HG03439 (cell line): ENCODE measurements at regions not wholly inside any gene's neighbourhood (a gene's known extent, or its start where the extent isn't known, plus 50 kb on each side); places are given as distances from the start of the nearest gene placed in this dataset.
"Not testable (repeated sequence)": the region's sequence is repeated elsewhere in the genome, so short reads cannot be mapped to it uniquely, and the experiment has no call there.

Experiments
- ATAC-seq: cut with Tn5 transposase; IDR thresholded peaks from one replicate; pipeline ENCODE4 v1.9.1; 2021; ENCODE audit warnings: mild to moderate bottlenecking, moderate library complexity; ENCODE audit not compliant: unreplicated experiment

DNA sequence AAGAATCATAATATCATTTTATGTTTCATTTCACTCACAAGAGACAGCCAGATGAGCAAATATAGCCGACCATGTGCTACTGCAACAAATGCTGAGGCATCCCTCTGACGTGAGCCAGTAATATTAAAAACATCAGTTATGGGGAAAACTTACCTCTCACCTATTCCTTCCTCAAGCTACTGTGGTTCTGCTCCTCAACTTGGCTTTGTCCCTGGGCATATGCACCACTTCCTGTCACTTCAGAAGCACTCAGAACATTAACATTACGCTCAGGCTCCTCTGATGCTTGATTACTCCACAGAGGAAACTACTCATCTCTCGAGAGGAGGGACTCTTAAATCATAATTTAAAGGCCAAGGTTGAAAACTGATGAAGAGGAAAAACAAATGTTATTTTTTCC lies 457.0 kb upstream of the ALCAM start:
- ATAC-seq, result no peak

DNA sequence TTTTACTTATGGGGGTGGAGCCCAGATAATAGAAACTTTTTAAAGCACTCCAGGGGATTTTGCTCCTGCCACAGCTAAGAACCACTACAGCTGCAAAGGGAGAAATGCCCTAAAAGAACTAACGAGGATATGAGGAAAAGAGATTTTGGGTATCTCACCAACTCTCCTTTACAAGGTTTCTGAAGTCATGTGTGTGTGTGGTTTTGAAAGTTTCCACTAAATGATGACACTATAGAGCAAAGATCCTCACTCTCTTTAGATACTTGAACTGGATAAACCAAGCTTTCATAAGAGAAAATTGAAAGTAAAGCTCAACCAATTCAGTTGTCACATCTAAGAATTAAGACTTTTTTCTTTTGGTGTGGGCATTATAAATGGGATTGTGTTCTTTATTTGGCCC lies 455.3 kb upstream of the ALCAM start:
- ATAC-seq, result no peak

DNA sequence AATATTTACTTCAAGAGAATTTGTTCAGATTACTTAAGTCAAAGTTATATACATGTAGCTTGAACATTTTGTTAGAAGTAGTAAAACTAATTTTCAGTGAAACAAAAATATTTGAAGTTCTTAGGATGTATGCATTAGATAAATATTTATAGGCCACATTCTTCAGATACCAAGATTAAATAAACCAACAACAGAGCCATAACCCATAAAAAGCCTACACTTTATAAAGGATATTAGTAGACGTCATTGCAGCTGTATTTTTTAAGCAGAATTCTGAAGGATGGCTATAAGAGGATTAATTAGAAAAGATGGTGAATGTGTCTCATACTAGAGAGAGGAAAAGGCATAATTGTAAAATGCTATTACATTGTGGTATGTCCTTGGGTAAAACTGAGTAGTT lies 449.7 kb upstream of the ALCAM start:
- ATAC-seq, result no peak

DNA sequence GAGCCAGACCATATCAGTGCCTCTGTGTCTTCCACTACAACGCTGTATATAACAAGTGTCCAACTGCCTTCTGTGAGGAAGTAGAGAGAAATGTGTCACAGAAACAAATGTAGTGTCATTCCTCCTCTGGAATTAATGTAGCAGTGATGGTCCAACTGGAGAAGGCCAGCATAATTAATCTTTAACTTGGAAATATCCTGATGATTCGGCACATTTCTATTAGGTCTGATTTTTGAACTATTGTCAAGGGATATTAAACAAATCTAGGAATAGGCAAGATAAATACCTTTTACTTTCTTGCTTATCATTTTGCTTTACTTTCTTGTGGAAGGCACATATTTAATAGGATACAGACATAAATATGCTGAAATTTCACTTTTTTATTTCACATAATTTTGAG lies 446.2 kb upstream of the ALCAM start:
- no peak for ATAC-seq

DNA sequence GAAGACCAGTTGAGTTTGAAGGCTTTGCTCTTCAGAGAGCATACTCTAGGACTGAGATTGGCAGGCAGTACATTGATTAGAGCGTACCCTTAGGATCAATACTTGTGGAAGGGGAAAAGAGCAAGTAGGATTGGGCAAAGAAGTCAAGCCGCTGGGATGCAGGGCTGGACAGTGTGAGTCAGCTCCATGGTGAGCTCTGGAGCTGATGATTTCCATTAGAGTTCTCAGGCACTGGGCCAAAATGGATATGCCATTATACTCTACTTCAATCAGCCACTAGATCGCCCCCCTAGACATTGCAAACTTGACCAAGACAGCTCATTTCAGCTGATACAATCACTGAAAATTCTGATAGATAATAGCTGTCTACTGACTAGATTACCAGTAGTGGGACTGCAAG lies 432.7 kb upstream of the ALCAM start:
- no peak for ATAC-seq

DNA sequence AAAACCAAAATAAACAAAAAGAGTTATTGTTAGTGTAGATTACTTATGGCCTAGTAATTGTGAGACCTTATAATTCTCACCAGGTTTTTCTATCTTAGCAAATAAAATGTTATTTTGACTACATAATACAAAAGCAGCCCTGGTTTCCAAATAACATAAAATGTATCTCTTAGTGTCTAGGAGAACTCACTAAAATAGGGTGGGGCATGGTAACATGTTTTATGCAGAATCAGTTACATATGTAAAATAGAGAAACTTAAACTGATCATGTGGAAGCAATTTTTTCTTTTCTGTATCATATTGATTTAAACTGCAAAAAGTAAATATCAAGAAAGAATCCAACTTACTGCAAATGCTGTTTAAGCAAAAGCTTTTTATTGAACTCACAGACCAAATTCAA lies 431.1 kb upstream of the ALCAM start:
- no peak for ATAC-seq

DNA sequence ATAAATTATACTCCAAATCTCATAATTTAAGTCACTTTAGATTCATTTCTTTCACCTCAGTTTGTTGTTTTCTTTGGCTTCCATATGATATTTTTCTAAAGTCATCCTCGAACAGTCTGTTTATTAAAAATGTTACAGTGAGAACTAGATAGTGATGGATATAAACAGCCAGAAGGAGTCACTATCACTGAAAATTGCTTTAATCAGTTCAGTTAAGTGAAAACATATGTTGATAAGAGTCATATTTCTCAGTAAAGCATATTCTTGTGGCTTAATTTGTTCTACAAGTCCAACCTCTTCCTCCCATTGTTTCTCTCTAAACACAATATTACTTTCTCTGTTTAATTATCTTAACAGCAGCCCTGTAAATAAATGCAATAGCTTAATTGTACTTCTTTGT lies 427.5 kb upstream of the ALCAM start:
- ATAC-seq, result no peak

DNA sequence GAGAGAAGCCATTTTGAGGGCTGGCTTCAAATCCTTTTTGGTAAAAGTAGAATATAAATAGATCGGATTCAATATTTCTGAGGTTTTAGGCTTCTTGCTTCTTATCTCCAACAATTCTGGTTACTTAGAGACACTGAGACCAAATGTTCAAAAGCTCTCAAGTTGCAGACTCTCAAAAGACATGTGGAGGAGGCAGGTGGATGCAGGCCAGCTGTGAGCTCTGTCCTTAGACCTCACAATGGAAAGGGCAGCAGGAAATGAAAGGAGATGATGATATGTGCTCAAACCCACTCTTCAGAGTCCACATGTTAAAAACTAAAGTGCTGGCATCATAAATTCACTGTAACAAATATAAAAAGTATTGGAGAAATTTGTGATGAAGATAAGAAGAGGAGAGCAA lies 424.9 kb upstream of the ALCAM start:
- ATAC-seq, result no peak

DNA sequence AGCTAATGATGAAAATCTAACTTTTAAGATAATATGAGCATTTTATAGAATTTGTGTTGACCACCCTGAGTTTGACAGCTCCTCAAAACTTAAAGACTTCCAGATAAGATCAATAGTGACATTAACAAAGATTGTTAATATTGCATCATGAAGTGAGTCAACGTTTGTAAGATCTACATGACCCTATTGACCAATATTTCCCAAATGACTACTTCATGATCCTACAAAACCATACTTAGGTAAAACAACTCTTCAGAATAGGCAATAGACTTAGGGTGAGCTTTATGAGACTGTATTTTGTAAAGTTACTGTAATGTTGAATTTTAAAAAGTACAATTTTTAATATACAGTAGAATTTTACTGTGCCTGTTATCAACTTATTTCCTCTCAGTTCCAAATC lies 422.7 kb upstream of the ALCAM start:
- ATAC-seq, result no peak

DNA sequence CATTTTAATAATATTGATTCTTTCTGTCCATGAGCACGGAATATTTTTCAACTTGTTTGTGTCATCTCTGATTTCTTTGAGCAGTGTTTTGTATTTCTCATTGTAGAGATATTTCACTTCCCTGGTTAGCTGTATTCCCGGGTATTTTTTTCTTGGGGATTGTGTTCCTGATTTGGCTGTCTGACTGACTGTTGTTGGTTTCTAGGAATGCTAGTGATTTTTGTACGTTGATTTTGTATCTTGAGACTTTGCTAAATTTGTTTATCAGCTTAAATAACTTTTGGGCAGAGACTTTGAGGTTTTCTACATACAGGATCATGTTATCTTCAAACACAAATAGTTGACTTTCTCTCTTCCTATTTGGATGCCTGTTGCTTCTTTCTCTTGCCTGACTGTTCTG lies 418.8 kb upstream of the ALCAM start:
- no peak for ATAC-seq

DNA sequence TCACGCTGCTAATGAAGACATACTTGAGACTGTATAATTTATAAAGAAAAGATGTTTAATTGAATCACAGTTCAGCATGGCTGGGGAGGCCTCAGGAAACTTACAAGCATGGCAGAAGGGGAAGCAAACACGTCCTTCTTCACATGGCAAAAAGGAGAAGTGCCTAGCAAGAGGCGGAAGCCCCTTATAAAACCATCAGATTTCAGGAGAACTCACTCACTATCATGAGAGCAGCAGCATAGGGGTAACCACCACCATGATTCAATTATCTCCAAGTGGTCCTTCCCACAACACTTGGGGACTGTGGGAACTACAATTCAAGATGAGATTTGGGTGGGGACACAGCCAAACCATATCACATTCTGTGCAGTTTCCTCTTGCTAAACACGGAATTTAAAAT lies 416.9 kb upstream of the ALCAM start:
- ATAC-seq, result not testable (repeated sequence)

DNA sequence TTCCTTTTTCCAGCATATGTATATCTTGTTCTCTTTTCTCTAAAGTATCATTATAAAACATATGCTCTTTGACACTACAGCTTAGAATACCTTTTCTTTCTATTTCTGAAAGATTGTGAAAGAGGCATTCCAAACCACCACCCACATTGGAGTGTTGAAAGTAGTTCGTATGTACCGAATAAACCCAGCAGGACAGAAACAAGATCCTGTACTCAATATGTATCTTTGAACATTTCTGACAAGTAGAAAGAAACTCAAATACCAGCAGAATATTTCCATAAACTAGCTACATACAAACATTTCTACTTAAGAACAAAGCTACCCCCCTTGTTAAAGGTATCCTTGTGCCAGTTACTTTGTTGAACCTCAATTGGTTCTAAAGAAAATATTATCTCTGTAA lies 415.3 kb upstream of the ALCAM start:
- no peak for ATAC-seq

DNA sequence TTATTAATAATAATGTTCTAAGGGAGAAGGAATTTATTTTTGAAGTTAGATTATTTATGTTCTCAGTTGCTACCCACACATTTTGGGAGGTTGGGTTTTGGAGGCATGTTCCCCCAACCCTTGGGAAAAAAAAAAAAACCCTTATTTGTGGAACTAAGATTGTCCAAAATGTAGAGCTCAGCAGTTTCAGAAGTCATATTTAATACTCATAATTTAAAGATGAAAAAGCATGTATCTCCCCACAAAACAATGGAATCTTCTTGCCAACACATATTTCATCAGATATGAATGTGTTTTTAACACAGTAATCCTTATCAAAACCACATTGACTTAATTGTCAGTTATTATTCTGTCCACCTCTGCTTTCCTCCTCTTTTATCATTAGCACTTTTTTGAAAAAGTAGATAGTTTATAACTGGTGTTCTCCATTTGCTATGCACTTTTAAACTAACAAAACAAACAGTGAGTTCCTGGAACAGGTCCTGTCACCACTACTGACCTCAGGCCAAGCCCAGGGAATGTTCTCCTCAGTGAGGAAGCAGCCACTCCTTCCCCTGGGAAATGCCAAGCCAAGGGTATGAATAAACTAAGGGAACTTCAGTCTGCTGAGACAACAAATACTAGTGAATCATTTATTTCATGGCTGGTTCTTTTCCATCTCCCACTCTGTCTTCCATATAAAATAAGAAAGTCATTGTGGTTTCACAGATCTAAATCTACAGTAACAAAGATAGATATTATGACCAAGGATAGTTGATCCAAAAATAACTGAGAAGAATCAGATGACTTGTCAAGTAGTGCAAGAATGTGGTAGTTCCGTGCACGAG lies 414.4 kb upstream of the ALCAM start:
- no peak for ATAC-seq

DNA sequence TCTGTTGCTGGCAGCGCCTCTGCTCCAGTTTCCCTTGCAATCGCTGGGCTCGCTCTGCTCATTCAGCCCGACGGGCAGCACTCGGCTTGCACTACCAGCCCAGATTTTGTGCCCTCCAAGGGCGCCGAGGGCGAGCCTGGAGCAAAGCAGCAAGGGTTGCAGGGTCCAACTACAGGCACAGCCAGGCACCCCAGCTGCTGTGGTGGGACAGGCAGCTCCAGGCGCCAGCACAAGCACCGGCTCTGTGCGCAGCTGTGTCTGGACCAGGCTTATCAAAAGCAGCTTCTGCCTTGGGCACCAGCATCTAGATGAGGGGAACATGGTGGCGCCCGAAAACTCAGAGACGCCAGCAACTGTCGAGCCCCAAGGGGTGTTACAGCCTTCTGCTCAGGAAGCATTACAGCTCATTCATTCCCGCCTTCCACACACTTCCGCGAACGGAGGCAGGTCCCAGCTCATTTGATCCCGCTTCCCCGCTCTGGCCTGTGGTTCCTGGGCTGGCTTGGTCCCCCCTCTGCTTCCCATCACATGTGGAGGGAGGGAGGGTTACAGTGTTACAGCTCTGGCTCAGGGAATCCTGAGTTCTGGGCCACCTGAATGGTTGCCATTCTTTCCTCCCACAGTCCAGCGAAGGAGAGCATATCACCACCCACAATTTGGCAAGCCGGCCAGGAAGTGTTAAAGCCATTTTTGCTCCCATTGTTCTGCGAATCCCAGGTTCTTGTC lies 409.9 kb upstream of the ALCAM start:
- no peak for ATAC-seq

DNA sequence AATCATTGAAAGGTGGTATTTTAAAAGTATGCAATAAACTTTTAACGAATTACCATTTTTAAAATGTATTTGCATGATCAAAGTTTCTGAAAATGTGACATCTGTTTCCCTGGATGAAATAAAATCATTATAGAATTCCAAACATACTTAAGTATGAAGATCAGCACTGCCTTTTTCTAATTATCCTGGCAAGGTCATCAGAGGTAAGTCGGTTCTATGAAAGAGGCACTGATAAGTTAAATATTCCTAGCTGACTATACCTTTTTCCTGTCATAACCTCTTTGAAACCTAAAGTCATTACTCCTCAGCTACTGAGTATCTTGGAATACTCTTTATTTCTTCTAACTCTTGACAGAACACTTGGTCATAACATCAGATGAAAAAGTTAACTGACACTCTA lies 406.1 kb upstream of the ALCAM start:
- ATAC-seq, result no peak

DNA sequence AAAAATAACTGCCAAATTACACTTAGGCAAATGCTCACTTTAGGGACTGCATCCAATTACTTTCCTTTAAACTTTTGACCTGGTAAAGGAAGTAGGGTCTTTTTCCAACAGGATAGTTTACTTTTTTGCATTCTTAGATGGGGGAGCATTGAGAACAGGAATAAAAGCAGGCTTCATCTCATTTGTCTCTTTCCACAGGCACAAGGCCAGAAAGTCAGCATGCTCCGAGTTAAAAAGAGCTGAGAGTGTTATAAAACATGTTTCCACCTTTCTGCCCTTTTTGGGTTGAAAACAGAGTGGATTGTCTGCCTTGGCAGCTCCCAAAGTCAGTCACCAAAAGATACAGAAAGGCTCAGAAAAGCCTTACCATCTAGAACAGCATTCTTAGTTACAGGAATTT lies 404.9 kb upstream of the ALCAM start:
- no peak for ATAC-seq

DNA sequence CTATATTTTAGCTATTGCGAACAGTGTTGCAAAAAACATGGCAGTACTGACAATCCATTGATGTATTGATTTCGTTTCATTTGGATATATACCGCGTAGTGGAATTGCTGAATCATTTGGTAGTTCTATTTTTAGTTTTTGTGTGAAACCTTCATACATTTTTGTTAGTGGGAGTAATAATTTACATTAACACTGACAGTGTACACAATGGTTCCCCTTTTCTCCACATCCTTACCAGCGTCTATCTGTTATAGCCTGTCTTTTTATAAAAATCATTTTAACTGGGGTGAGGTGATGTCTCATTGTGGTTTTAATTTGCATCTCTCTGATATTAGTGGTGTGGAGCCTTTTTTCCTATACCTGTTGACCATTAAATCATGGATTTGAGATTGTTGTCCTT lies 392.4 kb upstream of the ALCAM start:
- no peak for ATAC-seq

DNA sequence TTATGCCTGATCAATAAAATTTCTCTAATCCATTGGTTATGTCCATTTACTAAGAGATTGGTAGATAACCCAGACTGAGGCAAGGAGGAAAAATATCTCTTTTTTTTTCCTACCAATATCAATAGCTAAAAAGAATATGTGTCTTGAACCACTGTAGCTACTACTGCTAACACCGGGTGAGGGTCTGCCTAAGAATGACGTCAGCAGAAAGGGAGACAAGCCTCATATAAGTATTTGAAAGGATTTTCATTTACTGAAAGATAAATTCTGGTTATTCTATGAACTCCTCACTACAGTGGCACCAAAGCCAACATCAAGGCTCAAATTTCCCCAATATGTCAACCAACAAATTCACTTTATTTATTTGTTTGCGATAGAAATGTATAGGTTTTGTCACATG lies 389.0 kb upstream of the ALCAM start:
- no peak for ATAC-seq

DNA sequence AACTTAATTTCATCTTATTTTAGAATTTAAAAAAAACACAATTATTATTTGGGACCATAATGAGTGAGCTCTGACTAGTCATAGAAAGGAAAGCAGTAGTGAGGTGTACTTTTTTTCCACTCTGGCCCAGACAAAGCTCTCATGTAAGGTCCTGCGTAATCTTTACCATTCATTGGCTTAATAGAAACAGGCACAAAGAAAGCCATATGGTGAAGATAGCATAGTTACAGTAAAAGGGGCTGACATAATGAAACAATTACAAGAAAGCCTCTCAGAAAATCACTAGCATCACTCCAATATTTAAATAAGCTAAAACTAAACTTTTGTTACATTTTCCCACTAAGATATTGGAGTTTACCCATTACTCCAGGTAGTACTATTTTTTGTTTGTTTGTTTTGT lies 384.6 kb upstream of the ALCAM start:
- ATAC-seq, result no peak

DNA sequence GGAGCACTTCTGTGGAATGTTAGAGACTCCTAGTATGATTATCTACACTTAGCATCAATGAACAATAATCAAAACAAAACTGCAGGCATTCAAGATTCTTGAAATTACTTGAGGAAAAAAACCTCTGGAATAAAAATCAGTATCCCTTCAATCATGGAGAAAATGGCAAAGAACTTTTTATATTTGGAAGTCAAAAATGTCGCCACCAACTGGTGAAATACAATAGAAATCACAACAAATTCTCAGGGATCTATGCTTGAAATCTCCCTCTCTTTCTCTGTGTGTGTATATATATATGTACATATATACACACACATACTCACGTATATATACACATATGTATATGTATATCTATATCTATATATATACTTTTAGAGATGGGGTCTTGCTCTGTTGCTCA lies 378.9 kb upstream of the ALCAM start:
- ATAC-seq, result no peak

DNA sequence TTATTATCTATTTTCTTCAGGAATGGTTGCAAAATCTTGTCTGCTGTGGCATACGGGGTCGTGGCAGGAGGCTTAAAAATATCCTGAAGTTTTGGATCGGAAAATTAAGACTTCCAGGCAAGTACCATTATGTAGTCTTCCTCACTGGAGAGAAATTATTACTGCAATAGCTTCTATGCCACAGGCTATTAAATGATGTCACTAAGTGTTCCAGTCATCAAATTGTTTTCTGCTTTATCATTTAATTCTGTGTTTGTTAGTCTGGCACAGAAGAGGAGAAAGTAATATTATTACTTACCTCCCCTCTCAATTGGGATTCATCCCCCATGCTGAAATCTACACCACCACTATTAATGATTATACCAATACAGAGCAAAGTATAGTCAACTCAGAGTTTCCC lies 378.2 kb upstream of the ALCAM start:
- ATAC-seq, result no peak

DNA sequence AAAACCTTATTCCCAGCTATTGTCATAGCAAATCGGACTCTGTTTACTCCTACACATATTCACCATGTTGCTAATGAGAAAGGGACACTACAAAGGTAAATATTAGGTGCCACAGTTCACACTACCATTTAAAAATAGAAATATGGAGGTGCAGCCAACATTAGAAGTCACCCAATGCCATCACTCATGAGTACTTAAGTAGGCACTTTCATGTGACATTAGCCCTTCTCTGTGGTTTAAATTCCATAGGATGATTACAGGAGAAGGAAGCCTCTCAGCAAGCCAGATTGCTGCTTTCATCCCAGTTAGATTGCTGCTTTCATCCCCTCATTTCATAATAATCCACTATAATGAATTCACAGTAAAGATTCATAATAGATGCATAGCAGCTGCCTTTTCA lies 376.8 kb upstream of the ALCAM start:
- ATAC-seq, result no peak

DNA sequence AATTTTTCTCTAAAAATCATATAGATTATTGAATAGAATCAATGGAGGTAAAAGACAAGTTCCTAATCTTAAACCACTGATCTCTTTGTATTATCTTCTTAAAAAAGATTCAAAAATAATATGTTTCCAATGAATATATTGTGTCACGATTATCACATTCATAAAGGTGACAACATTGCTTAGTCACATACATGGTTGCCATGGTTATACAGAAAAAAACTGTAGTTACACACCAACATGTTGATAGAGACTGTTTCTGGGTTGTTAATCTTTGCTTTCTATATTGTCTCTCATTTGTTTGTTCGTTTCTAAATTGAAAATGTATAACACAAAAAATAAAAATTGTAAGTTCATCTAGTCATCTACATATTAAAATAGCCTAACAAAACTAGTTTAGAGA lies 376.0 kb upstream of the ALCAM start:
- no peak for ATAC-seq
